ENCODE measurements at regions not wholly inside any gene's neighbourhood (a gene's known extent, or its start where the extent isn't known, plus 50 kb on each side); places are given as distances from the start of the nearest gene placed in this dataset.

DNA sequence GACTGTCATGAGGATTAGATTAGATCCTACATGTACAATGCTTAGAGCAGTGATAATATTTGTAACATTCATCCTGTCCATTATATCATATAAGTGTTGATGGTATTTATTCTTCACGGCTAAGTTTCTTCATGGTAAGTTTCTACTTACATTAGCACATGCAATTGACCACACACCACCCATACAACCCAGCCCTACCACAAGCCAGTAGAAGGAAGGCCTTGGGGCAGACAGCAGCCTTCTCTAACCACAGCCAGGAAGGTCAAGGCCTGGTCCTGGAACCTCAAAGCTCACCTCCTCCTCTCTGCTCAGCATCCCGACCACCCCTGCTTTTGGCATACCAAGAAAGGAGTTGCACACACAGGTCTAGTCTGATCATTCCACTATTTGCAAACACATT, 245.2 kb upstream of the SDK2 start:
- POLR2A ChIA-PET = no interaction called here
- peaks cover 50% of the 10 kb centered on the region for H3K27me3 Mint-ChIP-seq (ENCODE audit: insufficient read depth, unreplicated experiment)

DNA sequence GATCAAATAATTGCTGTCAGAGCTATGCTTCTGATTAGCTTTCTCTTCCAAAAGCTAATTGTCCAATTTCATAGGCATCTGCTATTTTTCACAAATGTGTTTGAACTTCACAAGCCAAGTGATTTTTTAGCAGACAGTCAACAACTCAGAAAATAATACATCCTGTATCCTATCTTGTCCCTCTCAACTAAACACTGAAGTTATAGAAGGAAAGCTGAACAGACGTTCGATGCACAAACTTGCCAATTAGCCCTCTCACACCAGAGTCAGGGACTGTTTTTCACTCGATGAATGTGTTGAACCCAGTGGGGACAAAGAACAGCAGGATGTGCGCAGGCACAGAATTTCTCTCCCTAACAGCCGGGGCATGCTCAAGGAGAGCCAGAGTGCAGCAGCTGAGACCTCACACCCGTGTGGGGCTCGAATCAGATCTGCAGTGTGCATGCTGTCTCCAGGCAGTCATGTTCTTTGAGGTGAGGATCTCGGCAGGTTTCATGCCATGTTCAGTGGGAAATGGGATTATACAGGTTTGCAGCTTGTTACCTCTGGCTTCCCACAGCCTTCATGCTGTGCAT, 246.7 kb upstream of the SDK2 start:
- TF ChIP-seq CTCF (IDR thresholded peaks at IDR 0.05; ENCODE audit: unreplicated experiment) = no peak
- Mint-ChIP-seq H3K4me1 (ENCODE audit: insufficient read depth, unreplicated experiment) (no peaks in the 10 kb centered on the region), H3K4me3 (ENCODE audit: unreplicated experiment) (no peak overlapping the region), H3K36me3 (ENCODE audit: insufficient read depth, unreplicated experiment) (no peaks in the 10 kb centered on the region), H3K9me3 (ENCODE audit: unreplicated experiment) (no peaks in the 10 kb centered on the region), H3K27ac (ENCODE audit: low read depth, unreplicated experiment) (no peak overlapping the region), H3K27me3 (ENCODE audit: insufficient read depth, unreplicated experiment) (peaks cover 53% of the 10 kb centered on the region)
- intact Hi-C loops (cut with micrococcal nuclease) = no loop called here
- BruUV-seq (replicated peaks) = no TSS peak
- DNase-seq (ENCODE audit: unreplicated experiment) = no peak
- POLR2A ChIA-PET = no interaction called here
- CTCF ChIA-PET = no interaction called here

More for the DNA sequence above, 245.2 kb upstream of the SDK2 start:
- Mint-ChIP-seq H3K4me1 (ENCODE audit: insufficient read depth, unreplicated experiment) (no peaks in the 10 kb centered on the region), H3K27ac (ENCODE audit: low read depth, unreplicated experiment) (no peak overlapping the region), H3K4me3 (ENCODE audit: unreplicated experiment) (no peak overlapping the region), H3K9me3 (ENCODE audit: unreplicated experiment) (no peaks in the 10 kb centered on the region), H3K36me3 (ENCODE audit: insufficient read depth, unreplicated experiment) (no peaks in the 10 kb centered on the region)
- intact Hi-C loops (cut with micrococcal nuclease) = no loop called here
- BruUV-seq (replicated peaks) = no TSS peak
- TF ChIP-seq CTCF (IDR thresholded peaks at IDR 0.05; ENCODE audit: unreplicated experiment) = no peak
- CTCF ChIA-PET = interaction anchor here (1.3 kb wide), 1 partner anchor 201 kb away, joined by 3 read pairs; no protein-coding TSS in a partner anchor
- no peak for DNase-seq (ENCODE audit: unreplicated experiment)

- Mint-ChIP-seq H3K27me3 (ENCODE audit: insufficient read depth, unreplicated experiment) (peaks cover 53% of the 10 kb centered on the region), H3K4me1 (ENCODE audit: insufficient read depth, unreplicated experiment) (no peaks in the 10 kb centered on the region), H3K36me3 (ENCODE audit: insufficient read depth, unreplicated experiment) (no peaks in the 10 kb centered on the region), H3K27ac (ENCODE audit: low read depth, unreplicated experiment) (no peak overlapping the region), H3K9me3 (ENCODE audit: unreplicated experiment) (no peaks in the 10 kb centered on the region), H3K4me3 (ENCODE audit: unreplicated experiment) (no peak overlapping the region)
- ChIA-PET POLR2A (interaction anchor here (1.5 kb wide), 1 partner anchor 35 kb away, joined by 3 read pairs; no protein-coding TSS in a partner anchor), CTCF (interaction anchor here (0.6 to 0.7 kb wide), 2 partner anchors 23 to 147 kb away, joined by 4 to 5 read pairs; no protein-coding TSS in a partner anchor)
- intact Hi-C loops (cut with micrococcal nuclease) = no loop called here
- no peak for TF ChIP-seq CTCF (IDR thresholded peaks at IDR 0.05; ENCODE audit: unreplicated experiment)
- no peak for DNase-seq (ENCODE audit: unreplicated experiment)
- no TSS peak for BruUV-seq (replicated peaks)
Observed at GRCh38 chr17:73895157-73895556, 250.9 kb upstream of the SDK2 start.

GRCh38 chr17:73896966-73897365, 252.7 kb upstream of the SDK2 start:
- TF ChIP-seq CTCF (IDR thresholded peaks at IDR 0.05; ENCODE audit: unreplicated experiment) = no peak
- no TSS peak for BruUV-seq (replicated peaks)
- peaks cover 71% of the 10 kb centered on the region for H3K27me3 Mint-ChIP-seq (ENCODE audit: insufficient read depth, unreplicated experiment)
- H3K27ac Mint-ChIP-seq (ENCODE audit: low read depth, unreplicated experiment) = no peak overlapping the region
- ChIA-PET POLR2A (no interaction called here), CTCF (interaction anchor here (0.6 kb wide), 1 partner anchor 1083 kb away, joined by 3 read pairs; no protein-coding TSS in a partner anchor)
- no peaks in the 10 kb centered on the region for H3K36me3 Mint-ChIP-seq (ENCODE audit: insufficient read depth, unreplicated experiment)
- H3K4me3 Mint-ChIP-seq (ENCODE audit: unreplicated experiment) = no peak overlapping the region
- DNase-seq (ENCODE audit: unreplicated experiment) = no peak
- intact Hi-C loops (cut with micrococcal nuclease) = no loop called here
- H3K4me1 Mint-ChIP-seq (ENCODE audit: insufficient read depth, unreplicated experiment) = no peaks in the 10 kb centered on the region
- no peaks in the 10 kb centered on the region for H3K9me3 Mint-ChIP-seq (ENCODE audit: unreplicated experiment)
